ENCODE measurements at regions not wholly inside any gene's neighbourhood (a gene's known extent, or its start where the extent isn't known, plus 50 kb on each side); places are given as distances from the start of the nearest gene placed in this dataset.
"Not testable (repeated sequence)": the region's sequence is repeated elsewhere in the genome, so short reads cannot be mapped to it uniquely, and the experiment has no call there.

DNA sequence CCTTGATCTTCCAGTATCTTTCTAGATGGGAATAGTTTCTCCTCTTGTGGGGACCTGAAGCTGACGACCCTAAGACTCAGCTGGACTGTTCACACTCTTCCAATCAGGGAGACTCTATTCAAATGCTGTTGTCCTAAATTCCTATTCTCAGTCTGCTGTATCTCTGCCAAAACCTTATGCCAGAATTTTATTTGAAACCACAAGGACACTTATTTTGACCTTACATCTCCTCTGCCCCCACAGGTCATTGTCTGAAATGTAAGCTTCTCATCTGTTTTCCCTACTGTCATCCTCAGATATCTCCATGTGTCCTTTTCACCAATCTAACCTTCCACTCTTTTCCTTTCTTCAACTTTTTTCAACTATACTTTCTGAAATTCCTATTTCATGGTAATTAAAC is 289.5 kb upstream of the SGK1 start:
- no peak for DNase-seq (ENCODE audit: low spot score)

DNA sequence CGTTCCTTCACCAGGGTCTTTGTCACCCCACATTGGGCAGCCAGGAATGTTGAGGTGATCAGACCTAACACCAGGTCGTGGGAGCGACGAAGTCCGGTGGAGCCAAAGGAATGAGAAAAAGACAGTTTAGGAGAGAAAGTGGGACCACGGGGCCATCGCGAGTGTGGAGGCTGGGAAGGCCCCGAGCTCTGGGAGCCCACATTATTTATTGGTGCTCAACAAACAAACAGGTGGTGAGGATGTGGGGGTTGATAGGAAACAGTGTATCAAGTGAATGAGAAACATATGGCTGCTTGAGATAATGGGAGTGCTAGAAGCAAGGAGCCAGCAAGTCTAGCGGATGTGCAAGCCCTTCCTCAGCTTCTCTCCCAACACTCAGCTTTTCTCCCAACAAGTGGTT is 287.1 kb upstream of the SGK1 start:
- DNase-seq (ENCODE audit: low spot score): no peak

DNA sequence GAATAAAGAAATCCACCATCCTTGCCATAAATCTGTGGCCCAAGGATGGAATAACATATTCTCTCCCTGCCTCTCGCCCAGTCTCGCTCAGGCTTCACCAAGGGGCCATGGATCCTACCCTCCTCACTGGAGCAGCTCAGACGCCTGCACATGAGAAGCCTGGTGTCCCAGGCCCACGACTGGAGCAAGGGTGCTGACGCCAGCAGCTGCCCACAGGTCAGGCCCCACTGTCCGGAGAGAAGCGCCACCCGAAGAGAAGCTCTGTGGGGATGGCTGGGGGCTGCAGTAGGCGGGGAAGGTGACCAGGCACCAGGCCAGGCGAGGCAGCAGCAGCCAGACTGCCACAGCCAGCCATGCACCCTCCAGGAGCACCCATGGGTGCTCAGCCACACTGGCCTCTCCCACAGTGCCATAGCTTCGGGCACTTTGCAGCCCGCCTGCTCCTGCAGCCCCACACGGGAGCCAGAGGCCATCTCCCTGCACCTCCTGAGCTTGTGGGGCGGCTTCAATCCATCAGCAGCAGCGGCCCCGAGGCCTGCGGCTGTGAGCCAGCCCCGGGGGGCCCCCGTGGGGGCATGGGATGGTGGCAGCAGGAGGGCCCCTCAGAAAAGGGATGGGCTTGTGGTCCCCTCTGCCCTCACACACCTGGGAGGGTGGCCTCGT is 286.2 kb upstream of the SGK1 start:
- no peak for DNase-seq (ENCODE audit: low spot score)

DNA sequence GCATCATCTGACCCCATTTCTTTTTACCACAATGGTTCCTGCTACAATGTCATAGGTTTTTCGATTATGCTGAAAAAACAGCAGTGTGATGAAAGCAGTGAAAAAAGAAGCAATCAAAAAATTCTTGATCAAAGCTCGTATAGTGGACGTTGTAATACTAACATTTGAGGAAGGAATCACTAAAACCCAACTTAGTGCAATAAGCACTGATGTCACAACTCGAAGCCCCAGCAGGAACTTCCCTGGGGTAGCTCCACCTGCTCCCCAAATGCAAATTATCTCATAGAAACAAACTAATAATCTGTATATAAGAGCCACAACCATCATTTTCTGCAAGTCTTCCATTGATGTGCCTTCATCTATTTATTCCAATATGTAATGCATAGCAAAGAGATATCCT is 285.6 kb upstream of the SGK1 start:
- DNase-seq (ENCODE audit: low spot score): no peak

DNA sequence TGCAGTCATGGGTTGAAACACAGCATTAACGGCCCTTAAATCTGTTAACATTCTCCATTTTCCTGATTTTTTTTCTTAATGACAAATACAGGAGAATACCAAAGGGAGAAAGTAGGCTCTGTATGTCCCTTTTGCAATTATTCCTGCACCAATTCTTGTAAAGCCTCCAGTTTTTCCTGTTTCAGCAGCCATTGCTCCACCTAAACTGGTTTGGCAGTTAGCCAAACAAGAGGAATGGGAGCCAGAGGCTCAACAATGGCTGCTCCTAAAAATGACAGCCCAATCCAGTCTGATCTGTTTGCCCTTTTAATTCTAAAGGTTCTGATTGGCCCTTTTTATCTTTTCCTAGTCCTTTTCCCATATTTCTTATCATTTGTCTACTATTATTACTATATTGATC is 284.2 kb upstream of the SGK1 start:
- no peak for DNase-seq (ENCODE audit: low spot score)

DNA sequence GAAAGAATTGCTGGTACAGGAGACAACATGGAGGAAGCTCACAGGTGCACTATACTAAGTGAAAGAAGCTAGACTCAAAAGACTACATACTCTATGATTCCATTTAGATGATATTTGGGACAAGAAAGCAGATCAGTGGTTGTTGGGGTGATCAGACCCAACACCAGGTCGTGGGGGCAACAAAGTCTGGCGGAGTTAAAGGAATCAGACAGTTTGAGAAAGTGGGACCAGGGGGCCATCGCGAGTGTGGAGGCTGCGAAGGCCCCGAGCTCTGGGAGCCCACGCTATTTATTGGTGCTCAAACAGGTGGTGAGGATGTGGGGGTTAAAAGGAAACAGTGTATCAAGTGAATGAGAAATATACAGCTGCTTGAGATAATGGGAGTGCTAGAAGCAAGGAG is 282.8 kb upstream of the SGK1 start:
- no peak for DNase-seq (ENCODE audit: low spot score)

DNA sequence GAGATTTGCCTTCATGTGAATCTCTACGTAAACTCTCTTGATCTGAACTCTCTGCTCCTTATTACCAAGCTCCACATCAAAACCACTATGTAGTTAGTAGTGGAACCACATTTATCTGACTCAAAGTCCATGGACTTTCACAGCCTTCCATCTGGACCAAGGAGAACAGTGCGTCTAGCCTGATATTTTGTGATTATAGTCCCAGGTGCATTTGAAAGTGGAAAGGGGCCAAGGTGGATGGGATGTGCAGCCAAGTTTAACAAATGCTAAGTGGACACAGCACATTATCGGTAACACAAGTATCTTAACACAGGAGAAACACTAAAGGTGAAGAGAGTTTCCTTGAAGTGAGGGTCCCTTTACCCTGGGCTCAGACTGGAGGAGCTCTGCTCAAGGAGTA is 281.2 kb upstream of the SGK1 start:
- no peak for DNase-seq (ENCODE audit: low spot score)

DNA sequence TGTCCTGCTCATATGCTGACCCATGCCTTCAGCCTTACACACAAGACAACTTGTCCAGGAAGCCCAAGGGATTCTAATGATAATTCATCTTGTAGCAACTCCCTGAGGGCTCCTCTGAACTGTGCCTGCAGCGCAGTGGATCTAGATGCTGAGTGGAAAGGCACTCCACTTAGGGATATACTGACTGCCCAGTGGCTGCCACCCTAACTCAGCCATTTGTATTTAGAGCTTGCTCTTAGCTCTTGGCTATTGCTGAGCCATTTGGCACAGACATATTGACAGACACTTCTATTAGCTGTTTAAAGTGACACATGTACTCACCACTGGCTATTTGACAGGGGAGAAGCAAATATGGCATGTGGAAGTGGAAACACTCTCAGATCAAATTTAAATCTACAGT is 278.3 kb upstream of the SGK1 start:
- DNase-seq (ENCODE audit: low spot score): no peak

DNA sequence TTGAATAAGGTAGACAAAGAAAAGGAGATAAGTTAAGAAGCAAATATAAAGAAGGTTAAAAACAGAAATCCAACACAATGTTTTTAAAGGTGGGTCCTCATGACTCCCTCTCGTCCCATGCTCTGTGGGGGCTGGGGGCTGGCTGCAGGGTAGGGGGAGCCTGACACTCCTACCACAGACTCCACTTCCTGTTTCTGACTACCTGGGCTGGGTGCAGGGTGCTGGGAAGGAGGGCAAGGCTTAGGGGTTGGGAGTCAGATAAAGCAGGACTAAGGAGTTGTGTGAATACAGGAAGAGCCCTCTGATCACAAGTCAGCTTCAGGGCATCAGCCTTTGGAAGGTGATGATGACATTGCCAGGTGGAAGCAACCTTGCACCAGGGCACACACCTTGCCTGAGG is 277.0 kb upstream of the SGK1 start:
- no peak for DNase-seq (ENCODE audit: low spot score)

DNA sequence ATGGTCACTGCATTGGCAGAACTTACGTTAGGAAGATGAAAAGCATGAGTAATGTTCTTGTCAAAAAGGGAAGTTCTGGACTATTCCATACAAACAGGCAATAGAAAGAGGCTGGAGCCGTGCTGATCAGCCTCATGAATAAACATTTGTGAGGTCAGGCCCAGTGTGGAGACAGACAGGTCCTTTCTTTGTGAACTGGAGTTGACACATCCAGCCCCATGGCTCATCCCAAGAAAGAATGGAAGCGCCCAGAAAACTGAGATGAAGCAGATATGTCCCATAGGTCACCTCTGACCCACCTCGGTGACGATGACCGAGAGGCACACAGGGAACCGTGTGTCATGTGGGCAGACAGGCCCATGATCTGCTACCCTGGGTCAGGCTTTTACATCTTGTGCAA is 276.0 kb upstream of the SGK1 start:
- no peak for DNase-seq (ENCODE audit: low spot score)

DNA sequence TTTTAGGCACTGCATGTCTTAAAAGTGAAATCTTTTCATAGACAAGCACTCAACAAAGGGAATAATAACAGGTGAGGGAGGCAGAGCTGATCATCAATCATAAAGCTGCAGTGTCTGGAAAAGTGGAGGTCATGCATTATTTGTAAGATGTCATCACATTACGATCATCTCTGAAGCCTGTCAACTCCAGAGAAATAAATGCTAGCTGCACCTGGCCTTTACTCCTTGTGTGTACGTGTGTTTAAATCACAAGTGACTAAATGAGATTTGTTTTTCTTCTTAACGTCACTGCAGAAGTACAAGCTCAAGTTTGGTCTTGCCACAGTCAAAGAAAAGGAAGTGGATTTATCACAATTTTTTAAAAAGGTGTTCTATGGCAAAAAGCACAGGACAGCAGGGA is 275.5 kb upstream of the SGK1 start:
- DNase-seq (ENCODE audit: low spot score): no peak

DNA sequence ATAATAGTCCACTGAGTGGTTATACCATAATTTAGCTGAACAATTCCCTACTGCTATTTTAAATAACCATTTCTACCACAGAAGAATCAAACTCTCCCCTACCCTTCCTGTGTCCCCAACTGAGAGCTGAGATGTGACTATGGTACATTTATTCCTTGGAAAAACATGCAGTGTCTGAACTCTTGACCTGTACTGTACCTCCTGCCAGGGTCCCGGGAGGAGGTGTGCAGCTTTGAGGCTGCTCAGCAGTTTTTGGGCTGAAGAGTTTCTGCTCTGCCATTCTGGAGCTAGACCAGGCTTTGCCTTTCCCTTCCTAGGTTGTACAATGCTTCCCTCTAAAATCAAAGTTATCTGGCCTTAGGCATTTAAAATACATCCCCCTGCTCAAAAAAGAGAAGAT is 275.1 kb upstream of the SGK1 start:
- no peak for DNase-seq (ENCODE audit: low spot score)

DNA sequence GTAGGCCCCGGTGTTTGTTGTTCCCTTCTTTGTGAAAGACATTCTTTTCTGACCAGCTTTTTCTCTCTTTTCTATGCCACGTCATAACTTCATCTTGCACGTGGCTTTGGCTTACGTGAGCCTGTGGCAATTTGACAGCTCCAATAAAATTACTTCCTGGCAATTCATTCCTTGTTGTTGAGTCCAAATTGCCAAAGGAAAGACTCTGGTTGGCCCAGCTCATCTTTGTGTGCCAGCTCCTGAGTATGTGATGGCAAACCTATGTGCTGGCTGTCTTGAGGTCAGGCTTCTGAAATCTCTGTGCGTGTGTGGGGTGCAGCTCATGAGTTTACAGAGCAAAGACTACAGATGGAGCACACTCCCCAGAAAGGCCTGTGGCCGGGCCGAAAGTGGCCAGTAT is 272.5 kb upstream of the SGK1 start:
- DNase-seq (ENCODE audit: low spot score): no peak

DNA sequence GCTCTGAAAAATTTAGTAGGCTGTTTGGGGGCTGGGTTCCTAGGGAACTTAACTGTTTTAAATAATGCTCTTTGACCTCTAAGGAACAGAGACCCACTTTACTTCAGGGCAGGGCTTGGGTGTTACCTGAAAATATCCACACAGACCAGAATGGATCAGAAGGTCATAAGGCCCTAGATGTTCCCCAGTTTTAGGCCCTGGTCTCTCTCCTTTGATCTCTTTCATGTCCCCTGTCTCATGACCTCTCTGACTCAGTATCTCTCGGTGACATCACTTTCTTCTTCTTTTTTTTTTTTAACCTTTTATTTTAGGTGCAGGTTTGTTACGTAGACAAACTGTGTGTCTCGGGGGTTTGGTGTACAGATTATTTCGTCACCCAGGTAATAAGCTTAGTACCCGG is 272.1 kb upstream of the SGK1 start:
- no peak for DNase-seq (ENCODE audit: low spot score)

DNA sequence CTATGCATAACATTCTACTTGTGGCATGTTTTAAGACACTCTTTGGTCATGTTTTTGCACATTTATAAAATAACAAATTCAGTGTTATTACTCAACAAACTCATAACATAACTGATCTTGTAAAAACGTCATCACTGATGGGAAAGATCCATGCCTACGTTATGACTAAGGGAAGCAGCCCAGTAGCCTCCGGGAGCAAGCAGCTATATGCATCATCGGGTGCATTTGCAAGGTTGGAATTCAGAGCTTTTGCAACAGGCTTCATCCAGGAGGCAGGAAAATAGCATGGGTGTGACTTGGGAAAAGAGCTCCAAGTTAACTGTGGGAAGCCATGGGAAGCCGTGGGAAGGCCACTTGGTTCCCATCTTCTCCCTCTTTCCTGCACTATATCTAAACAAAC is 271.6 kb upstream of the SGK1 start:
- DNase-seq (ENCODE audit: low spot score): no peak

DNA sequence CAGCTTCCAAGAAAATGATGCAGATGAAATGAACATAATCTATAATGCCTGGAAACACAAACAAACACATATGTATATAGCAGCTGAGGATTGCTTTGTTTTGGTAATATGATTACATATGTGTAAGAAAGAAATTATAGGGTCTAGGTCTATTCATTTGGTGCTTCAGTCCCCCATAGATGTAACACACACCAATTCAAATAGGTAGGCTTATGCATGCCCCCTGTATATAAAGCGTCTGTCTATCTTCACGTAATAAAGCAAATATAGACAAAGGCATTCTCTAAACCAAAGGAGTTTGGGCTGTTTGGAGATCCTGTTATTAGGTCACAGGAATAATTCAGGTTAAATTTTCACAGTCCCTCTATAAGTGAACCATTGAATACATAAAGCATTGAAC is 270.4 kb upstream of the SGK1 start:
- no peak for DNase-seq (ENCODE audit: low spot score)

DNA sequence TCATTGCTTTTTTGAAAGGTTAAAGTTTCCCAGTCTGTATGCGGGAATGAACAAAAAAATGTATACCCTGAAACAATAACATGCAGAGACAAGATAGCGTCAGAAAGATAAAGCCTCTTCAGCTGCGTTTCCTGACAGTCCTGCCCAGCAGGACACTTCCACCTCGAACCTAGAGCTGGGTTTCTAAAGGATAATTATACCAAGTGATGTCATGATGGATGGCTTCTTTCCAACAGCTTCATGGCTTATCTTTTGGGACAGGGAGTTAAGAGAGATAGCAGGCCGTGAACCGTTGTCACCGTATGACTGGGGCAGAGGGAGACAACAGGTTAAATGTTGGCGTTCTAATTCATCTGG is 267.6 kb upstream of the SGK1 start:
- no peak for DNase-seq (ENCODE audit: low spot score)

DNA sequence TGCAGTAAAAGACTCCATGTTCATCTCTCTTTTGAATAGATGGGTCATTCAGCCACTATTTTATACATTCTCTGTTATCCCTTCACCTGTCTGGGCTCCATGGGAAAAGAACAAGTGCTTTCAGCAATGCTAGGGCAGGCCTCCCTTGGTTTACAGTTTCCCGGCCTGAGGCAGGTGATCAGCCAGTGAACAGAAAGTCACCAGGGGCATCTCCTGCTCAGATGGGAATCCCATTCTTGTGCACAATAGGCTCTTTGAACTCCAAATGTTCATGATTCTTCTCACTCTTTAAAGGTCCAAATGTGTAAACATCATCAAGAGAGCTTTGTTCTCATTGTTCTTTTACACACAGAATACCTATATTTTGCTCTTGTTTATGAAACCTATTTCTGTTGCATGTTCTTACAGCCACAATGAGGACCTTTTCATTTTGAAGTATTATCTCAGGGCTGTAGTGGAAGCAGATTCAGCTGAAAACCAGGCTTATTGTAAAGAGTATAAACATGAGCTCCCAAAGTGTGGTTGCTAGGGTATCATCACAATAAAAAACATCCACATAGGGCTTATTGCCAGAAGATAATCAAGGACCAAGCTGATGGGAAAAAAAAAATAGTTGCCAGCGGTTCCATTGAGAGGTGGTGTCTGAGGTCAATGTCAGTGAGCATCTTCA is 267.1 kb upstream of the SGK1 start:
- DNase-seq (ENCODE audit: low spot score): no peak

DNA sequence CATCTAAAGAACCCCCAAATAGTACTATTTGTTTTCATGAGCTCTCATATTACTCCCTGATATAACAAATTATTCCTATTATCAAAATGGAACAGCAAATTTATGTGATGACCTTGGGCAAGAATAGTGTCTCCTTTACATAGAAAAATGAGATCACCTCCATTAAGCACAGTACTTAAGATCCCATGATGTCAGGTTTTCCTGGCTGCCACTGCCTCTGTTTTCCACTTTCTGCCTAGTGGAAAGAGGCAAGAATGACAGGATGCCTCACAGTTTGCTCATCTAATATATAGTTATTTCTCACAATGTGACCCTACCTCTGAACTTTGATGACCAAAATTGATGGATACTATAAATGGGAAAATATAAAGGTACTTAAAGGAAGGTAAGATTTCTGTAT is 260.1 kb upstream of the SGK1 start:
- no peak for DNase-seq (ENCODE audit: low spot score)

DNA sequence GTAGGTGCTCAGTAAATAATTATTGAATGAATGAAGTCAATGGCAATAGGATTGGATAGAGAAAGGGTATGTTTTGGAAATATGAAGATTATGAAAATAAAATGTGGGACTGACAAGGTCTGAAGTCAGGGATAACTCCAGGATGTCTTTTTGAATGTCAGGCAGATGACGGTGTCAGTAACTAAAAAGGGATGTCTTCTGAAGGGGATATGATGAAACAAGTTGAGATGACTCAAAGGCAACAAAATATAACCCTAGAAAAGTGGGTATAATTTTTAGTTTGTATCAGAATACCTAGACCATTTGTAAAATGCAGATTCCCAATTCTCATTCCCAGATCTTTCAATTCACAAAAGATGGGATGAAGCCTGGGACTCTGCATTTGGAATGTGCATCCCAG is 257.3 kb upstream of the SGK1 start:
- no peak for DNase-seq (ENCODE audit: low spot score)

DNA sequence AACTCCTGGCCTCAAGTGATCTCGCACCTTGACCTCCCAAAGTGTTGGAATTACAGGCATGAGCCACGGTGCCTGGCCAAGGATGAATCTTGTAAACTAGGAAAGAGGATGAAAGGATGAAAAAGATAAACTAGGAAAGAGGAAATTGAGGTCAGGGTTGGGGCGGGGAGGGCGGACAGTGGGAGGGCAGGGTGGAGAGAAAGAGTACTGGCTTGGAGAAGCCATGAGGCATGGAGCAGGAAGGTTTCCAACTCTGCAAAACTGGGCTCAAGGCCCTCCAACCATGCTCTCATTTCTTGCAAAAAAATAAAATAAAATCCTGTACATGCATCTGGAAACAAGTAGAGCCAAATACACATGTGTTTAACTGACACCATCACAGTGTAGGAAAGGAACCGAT is 256.6 kb upstream of the SGK1 start:
- DNase-seq (ENCODE audit: low spot score): no peak

DNA sequence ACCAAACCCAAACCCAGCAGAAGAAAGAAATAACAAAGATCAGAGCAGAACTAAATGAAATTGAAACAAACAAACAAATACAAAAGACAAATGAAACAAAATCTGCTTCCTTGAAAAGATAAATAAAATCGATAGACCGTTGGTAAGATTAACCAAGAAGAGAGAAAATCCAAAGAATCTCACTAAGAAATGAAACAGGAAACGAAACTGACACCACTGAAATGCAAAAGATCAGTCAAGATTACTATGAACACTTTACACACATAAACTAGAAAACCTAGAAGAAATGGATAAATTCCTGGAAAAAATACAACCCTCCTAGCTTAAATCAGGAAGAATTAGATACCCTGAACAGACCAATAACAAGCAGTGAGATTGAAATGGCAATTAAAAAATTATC is 252.1 kb upstream of the SGK1 start:
- DNase-seq (ENCODE audit: low spot score): not testable (repeated sequence)

DNA sequence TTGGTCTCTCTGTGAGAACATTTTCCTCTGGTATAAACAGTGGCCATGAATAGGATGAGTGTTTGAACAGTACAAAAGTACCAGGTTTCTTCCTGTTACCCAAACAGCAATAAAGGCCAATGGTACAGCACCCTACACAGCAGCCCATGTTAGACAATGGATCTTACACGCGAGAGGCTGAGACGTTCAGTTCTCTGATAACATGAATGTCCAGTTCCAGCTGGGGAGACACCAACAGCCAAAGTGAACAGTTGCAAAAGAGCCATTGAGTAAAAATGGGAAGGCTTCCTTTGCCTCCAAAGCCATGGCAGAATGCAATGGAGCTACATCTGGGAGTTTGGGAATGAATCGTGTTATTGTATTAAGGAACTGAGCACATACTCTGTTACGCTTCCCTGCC is 246.8 kb upstream of the SGK1 start:
- DNase-seq (ENCODE audit: low spot score): no peak

DNA sequence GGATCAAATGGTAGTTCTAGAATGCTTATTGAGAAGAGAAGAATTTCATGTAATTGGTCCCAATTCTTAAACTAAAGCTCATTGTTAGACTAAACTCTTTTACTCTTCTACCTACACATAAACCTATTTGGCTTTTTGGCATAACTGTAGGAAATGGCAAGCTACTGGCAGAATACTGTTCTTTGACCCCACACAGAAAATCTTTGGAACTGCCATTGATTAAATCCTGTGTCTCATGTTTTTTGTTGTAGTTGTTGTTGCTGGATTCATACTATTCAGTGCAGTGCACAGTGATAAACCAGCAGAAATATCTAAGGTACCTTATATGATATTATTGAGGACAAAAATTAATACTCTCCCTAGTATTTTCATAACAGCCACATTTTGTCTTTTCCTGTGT is 242.1 kb upstream of the SGK1 start:
- no peak for DNase-seq (ENCODE audit: low spot score)
